Mucosa of descending colon (tissue), 3 donors: ENCODE measurements at regions not wholly inside any gene's neighbourhood (a gene's known extent, or its start where the extent isn't known, plus 50 kb on each side); places are given as distances from the start of the nearest gene placed in this dataset.
A peak's percentile ranks its signal among the peaks of the same experiment; 100 is the strongest.

Source experiments
- ATAC-seq: fragments of 200-7000 bp; cut with Tn5 transposase; one replicate; pipeline ENCODE4 v1.9.1; 2020; ENCODE audit warnings: mild to moderate bottlenecking, moderate library complexity
- DNase-seq, 3 donors: peaks; one replicate each; pipeline ENCODE4 v3.0.0-alpha.2; 2020
- H3K36me3 ChIP-seq: fragments of 200-600 bp; one replicate; pipeline ENCODE4 v1.8.0; 2021; ENCODE audit warnings: low read depth, mild to moderate bottlenecking
- H3K4me1 ChIP-seq: fragments of 200-600 bp; one replicate; pipeline ENCODE4 v1.8.0; 2021; ENCODE audit warnings: low read depth, mild to moderate bottlenecking
- H3K4me3 ChIP-seq: fragments of 200-600 bp; one replicate; pipeline ENCODE4 v1.8.0; 2021; ENCODE audit warnings: mild to moderate bottlenecking
- H3K9me3 ChIP-seq: fragments of 200-600 bp; one replicate; pipeline ENCODE4 v1.8.0; 2021; ENCODE audit warnings: mild to moderate bottlenecking
- intact Hi-C, 2 donors: fragments of 100-400 bp; cut with DNase I in 1 of 2; cut with micrococcal nuclease in 1 of 2; formaldehyde crosslinking; loops; one replicate each; pipeline versions ENCODE4 v1.11.0 to v1.11.1; 2022; cut with DNase I, micrococcal nuclease
- TF ChIP-seq, protein P1 (sequence below): fragments of 200-600 bp; IDR thresholded peaks from one replicate; pipeline ENCODE4 v1.8.0; 2022; ENCODE audit warnings: antibody characterized with exemption, mild to moderate bottlenecking
- donor health status: DM: no; HTN: no; CAD: no; lungs with moderate emphysema.
- donor health status: DM: no; HTN: no; CAD: no.
- donor health status: DM: no; HTN: yes; CAD: no.

DNA sequence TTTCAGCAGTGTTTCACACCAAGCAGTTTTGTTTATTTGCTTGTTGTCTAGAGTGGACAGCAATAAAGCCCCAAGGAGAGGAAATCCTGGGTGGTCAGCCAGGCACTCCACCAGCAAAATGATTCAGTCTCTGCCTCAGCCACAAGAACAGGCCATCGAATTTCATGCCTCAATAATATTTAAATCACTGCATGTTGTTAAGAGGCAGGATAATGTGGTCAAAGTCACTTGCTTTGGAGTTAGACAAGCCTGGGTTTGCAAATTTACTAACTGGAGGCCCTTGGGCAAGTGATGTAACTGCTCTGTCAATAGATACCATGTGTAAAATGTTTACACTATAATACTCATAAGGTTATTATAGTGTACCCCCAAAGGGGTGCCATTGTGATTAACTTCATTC is 349.6 kb downstream of the LMO4 start:
- H3K9me3 ChIP-seq, result no peaks in the 10 kb centered on the region
- H3K4me1 ChIP-seq, result no peaks in the 10 kb centered on the region
- no peak overlapping the region for H3K4me3 ChIP-seq
- no peaks in the 10 kb centered on the region for H3K36me3 ChIP-seq
- DNase-seq (no peak), ATAC-seq (no peak)
- TF ChIP-seq, protein P1, sequence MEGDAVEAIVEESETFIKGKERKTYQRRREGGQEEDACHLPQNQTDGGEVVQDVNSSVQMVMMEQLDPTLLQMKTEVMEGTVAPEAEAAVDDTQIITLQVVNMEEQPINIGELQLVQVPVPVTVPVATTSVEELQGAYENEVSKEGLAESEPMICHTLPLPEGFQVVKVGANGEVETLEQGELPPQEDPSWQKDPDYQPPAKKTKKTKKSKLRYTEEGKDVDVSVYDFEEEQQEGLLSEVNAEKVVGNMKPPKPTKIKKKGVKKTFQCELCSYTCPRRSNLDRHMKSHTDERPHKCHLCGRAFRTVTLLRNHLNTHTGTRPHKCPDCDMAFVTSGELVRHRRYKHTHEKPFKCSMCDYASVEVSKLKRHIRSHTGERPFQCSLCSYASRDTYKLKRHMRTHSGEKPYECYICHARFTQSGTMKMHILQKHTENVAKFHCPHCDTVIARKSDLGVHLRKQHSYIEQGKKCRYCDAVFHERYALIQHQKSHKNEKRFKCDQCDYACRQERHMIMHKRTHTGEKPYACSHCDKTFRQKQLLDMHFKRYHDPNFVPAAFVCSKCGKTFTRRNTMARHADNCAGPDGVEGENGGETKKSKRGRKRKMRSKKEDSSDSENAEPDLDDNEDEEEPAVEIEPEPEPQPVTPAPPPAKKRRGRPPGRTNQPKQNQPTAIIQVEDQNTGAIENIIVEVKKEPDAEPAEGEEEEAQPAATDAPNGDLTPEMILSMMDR, result no peak
- intact Hi-C loops, result no loop called here

DNA sequence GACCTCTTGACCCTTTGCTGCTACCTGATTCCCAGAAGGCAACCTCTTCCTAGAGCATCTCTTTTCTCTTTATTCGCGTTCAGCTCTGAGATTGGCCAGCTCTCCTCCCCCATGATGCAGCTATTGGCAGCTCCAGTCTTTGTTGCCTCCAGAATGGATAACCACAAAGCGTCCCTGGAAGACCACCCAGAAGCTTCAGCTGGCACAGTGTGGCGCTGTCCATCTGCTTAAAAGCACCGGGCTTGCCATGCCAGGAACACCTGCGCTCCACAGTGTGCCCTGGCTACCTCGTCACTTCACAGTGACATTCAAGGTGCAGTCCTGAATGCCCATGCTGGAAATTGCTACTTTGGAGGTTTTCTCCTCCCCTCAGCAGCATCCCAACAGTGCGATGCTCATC is 353.9 kb downstream of the LMO4 start:
- TF ChIP-seq, protein P1, result no peak
- Histone ChIP-seq H3K9me3 (no peaks in the 10 kb centered on the region), H3K4me3 (no peak overlapping the region), H3K36me3 (no peaks in the 10 kb centered on the region), H3K4me1 (no peaks in the 10 kb centered on the region)
- intact Hi-C loops, result no loop called here
- no peak for DNase-seq
- no peak for ATAC-seq

DNA sequence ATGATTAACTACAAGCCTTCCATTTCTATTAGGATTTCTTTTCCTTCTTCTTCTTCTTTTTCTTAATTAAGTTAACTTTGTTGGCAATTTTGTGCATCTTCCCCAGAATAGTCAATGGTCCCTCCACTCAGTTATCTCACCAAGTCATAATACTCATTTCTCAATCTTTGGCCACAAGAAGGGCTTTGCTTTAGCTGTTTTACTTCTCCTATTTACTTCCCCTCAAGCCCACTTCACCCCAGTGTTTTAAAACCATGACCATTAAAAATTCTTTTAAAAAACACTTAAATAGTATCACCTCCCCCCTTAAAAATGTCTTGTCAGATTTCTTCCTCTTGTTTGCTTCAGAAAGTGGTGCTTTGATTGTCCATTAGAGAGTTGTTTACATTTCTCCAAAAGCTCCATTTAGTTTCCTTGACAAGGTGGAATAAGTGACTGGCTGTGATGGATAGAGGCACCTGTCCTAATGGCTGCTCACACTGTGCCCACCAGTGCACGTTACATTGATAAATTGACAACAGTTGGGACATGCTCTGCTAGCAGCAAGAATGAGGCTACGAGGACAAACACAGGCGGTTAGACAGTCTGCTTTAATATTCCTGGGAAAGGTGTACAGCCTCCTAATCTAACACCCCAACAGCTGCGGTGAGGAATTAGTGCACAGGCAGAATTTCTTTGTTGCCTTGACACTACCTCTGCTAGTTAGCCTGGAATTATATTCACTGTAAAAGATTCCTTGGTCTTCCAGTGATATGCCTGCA is 354.7 kb downstream of the LMO4 start:
- ATAC-seq (no peak), DNase-seq (no peak)
- no peaks in the 10 kb centered on the region for H3K9me3 ChIP-seq
- TF ChIP-seq, protein P1, result no peak
- no peaks in the 10 kb centered on the region for H3K4me1 ChIP-seq
- intact Hi-C loops, result no loop called here
- H3K36me3 ChIP-seq, result no peaks in the 10 kb centered on the region
- H3K4me3 ChIP-seq, result no peak overlapping the region

DNA sequence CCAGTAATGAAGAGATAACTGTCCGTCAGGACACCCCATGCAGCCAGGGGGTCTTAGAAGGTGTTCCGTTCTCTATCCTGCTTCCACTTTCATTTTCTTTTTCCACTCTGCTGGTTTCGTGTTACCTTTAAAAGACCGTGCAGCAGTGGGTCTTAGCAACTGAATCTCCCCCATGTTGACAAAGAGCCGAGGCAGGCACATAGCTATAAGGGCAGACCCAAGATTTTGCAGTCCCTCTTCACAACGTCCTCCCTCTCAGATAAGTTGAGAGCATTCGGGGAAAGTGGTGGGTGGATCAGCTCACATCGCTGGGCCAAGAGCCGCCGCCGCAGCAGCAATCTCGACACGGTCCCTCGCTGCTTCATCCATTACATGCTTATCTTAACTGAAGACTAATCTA is 355.5 kb downstream of the LMO4 start:
- peaks cover under 1% of the 10 kb centered on the region for H3K4me1 ChIP-seq
- peak; percentile 69 for ATAC-seq
- no peaks in the 10 kb centered on the region for H3K9me3 ChIP-seq
- H3K4me3 ChIP-seq, result peak overlapping the region; percentile 5
- peak in 2 of 3 donors; percentile 27 to 40 for DNase-seq
- TF ChIP-seq, protein P1, result no peak
- intact Hi-C loops, result no loop called here
- H3K36me3 ChIP-seq, result no peaks in the 10 kb centered on the region

DNA sequence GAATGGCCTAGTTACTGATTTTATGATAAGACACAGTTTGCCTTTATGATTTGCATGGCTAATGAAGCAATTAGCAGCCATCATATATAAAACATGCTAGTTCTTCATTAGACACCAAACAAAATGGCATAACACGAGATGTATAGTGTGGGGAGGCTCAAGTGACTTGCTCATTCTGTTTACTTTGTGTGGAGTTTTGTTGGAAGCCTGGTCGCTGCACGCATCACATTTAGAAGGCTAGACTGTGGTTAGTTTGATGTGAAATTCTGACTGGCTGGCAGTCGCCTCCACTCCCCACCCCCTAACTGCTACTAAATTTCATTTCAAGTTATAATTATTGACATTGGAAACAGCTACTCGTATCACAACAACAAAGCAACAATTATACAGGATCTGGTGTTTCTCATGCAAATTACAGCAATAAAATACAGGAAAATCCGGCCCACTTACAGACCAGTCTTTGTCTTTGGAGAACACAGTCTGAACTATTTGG is 356.1 kb downstream of the LMO4 start:
- H3K4me1 ChIP-seq, result peaks cover 4% of the 10 kb centered on the region
- TF ChIP-seq, protein P1, result no peak
- intact Hi-C loops, result no loop called here
- DNase-seq (peak in 2 of 3 donors; percentile 28 to 29), ATAC-seq (peak; percentile 60)
- H3K36me3 ChIP-seq, result no peaks in the 10 kb centered on the region
- H3K9me3 ChIP-seq, result no peaks in the 10 kb centered on the region
- H3K4me3 ChIP-seq, result peak overlapping the region; percentile 5
